Muscle of arm (tissue), 1 donor: ENCODE measurements at regions not wholly inside any gene's neighbourhood (a gene's known extent, or its start where the extent isn't known, plus 50 kb on each side); places are given as distances from the start of the nearest gene placed in this dataset.
"Not testable (repeated sequence)": the region's sequence is repeated elsewhere in the genome, so short reads cannot be mapped to it uniquely, and the experiment has no call there.

ENCODE experiments used
- DNase-seq: peaks from one replicate; pipeline ENCODE4 v3.0.0-alpha.2; 2013

DNA sequence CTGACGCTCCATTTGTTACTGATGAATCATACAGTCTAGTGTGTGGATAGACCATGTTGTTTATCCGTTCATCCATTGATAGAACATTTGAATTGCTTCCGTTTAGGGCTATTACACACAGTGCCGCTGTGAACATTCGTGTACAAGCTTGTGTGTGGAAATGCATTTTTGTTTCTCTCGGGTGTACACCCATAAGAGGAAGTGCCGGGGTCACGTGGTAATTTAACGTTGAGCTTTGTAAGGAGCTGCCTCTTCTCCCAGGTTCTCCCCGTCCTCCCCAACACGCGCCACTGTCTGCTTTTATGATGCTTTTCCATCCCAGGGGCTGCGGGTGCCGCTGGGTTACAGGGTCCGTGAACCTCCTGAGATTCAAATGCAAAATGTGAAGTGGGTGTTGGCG is 142.3 kb downstream of the IGLL1 start:
- DNase-seq = no peak

DNA sequence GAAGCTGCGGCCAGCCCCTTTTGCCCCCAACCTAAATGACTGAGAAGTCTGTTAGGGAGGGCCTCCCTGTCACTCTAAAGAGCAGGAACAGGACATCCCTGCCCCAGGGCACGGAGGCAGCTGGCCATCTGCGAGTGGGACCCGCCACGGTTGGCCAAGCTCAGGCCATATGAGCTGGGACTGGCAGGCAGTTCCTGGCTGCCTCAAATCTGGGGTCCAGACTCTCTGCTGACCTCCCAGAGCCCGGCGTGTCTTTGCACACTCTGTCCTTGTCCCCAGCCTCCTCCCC is 143.0 kb downstream of the IGLL1 start:
- DNase-seq = not testable (repeated sequence)

DNA sequence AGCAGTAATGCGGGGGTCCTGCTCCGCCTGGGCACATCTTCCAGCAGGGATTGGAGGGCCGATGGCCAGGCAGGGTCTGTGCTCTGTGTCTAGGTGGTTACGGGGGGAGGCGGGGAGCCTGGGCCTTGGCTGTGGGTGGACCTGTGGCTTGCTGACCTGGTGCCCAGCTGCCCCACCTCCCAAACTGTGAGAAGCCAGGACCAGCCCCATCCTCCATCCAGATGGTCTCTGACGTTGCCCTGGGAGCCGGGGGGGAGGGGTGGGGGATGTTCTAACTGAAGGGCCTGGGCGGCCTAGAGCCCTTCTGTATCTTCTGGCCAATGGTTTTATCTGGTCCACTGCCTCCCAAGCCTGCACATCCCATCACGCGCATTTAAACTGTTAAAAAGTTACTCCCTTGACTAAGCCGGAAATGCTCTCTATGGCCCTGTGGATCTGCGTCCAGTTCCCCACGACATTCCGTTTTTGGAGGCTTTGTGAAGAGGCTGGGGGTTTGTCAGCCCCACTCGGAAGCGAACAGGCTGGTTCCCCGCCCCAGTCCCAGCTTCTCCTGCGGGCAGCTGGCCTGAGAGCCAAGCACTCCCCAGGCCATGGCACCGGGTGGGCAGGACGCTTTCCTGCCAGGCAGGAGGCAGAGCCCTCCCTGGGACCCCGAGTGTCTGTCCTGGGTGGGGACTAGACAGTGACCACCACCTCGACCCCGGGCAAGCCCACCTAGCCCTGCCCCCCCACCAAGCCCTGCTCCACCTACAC is 143.6 kb downstream of the IGLL1 start:
- not testable (repeated sequence) for DNase-seq

DNA sequence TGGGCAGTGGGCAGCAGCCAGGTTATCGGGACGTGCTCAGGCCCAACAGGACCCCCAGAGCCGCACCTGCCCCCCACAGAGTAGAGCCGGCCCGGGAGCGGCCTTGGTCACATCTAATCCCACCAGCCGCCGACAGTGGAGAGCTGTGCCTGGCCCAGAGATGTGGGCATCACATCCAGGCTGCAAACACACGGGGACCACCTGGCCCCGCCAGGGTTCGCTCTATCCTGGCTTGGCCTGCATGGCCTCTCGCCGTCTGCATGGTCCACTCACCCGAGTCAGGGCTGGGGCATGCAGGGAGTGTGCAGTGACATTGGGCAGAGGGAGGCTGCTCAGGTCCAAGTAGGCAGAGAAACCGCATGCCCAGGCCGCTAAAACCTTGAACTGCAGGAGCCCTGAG is 144.9 kb downstream of the IGLL1 start:
- DNase-seq = not testable (repeated sequence)

DNA sequence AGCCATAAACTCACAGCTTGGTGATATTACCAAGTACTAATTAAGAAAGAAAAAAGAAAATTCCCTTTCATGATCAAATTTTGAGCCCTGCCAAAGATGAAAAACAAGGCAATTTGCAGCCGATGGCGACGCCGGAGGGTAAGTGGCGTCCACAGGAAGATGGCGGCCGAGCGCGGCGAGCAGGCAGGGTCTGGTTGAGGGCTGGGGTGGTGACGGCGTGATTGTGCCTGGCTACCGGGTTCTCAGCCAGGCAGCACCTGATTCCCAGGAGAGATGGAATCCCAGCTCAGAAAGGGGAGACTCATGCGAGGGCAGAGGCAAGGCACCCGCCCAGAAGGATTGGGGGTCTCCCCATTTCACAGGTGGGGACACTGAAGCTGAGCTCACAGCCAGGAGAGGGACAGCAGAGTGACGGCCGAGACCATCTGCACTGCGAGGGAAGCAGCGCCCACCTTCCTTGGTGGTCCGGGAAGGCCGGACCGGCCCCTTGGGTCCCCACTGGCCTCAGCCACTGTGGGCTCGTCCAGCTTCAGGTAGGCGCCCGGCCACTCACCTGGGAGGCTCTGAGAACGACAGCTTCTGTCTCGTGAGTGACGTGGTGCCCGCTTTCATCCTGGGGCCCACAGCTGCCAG is 145.8 kb downstream of the IGLL1 start:
- not testable (repeated sequence) for DNase-seq

DNA sequence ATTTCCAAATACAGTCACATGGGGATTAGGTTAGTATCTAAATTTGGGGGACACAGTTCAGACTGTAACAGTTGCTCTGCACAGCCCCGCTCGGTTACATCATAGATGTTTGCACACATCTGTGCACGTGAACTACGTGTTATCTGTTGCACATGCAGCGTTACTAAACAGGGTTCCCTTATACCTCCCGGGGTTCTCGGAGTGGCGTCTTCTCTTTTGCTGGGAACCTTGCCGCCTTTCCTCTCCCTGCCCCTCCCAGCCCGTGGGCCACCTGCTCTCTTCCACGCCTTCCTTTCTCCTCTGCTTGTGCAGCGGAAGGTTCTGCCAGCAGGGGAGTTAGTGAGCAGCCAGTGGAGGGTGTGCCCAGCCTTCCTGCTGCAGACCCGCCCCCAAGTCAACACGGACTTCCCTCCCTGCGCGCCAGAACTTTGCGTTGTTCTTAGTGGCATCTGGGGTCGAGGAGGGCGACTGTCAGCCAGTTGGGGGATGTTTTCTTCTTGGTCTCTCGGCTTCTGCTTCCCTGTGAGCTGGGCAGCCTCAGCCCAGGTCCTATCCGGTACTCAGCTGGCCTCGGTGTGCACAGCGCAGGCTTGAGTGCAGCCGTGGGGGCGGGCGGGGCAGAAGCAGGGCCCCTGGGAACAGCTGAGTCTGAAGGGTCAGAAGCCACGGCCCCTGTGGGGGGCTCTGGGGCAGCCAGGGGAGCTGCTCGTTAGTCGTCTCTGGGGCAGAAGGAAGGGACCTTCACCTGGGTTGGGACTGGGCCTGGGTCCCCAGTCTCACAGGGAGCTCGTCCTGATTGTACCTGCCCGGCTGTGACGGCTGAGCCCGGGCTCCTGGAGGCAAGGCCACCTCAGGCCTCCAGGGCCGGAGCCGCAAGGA is 146.7 kb downstream of the IGLL1 start:
- peak; percentile 1 for DNase-seq

DNA sequence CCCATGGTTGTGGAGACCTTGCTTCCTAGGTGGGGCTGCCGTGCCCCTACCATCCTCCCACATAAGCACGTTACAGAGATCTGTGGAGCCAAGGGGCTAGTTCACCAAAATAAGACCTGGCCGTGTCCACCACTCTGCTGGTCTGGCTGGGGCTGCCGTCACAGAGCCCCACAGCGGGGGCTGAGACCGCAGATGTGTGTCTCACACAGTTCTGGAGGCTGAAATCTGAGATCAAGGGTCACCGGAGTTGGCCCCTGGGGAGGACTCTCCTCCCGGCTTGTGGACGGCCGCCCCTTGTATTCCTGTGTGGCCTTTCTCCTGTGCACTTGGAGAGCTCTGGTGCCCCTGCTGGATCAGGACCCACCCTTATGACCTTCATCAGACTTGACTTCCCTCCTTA is 147.4 kb downstream of the IGLL1 start:
- DNase-seq = not testable (repeated sequence)

DNA sequence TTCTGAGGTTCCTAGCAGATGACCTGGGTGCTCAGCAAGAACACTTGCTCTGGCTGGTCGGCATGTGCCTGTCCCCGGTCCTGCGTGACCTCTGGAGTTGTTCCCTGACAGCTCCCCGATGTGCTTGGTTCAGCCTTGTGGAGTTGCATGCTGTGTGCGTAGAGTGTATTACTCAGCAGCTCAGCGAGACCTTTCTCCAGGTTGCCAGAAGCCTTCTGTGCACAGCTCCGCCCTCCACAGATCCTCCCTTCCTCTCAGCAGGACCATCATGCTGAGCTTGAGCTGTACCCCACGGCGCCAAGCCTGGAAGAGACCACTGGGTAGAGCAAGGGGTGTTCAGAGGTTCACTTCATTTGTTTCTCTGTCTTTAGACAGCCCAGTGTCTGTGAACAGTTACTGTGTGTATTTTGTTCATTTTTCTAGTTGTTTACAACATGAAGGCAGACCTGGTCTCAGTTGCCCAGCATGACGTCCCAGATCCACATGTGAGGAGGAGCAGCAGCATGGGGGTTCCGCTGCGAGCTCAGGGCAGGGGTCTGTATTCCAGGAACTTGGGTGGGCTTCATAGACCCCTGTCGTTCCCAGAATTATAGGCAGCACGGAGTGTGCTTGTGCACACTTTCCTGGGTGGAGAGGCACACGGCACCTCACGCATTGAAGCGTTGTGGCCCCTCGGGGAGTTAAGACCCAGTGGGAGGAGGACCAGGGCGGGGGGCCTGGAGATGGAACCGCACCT is 148.6 kb downstream of the IGLL1 start:
- no peak for DNase-seq

DNA sequence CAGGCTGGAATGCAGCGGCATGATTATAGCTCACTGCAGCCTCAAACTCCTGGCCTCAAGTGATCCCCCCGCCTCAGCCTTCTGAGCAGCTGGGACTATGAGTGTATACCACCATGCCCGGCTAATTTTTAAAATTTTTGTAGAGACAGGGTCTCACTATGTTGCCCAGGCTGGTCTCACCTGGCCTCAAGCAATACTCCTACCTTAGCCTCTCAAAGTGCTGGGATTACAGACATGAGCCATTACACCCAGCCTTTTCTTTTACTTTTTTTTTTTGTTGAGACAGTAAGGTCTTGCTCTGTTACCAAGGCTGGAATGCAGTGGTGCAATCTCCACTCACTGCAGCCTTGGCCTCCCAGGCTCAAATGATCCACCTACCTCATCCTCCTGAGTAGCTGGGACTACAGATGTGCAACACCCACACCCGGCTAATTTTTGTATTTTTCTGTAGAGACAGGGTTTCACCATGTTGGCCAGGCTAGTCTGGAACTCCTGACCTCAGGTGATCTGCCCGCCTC is 155.5 kb downstream of the IGLL1 start:
- not testable (repeated sequence) for DNase-seq

DNA sequence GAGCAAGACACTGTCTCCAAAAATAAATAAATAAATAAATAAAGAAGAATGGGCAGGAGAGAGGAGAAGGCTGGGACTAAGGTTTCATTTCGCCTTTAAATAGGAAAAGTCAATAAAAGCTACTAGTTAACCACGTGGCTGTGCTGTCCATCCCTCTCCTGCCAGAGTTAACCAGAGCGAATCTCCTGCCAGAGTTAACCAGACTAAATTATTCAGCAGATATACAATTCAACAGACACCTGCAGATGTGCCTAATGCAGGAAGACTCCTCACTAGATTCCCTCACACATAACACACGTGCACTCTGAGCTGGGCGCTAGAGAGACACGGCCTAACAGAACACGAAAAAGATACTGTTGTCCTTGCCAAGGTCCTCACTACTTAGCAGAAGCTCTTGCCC is 156.1 kb downstream of the IGLL1 start:
- DNase-seq = no peak

DNA sequence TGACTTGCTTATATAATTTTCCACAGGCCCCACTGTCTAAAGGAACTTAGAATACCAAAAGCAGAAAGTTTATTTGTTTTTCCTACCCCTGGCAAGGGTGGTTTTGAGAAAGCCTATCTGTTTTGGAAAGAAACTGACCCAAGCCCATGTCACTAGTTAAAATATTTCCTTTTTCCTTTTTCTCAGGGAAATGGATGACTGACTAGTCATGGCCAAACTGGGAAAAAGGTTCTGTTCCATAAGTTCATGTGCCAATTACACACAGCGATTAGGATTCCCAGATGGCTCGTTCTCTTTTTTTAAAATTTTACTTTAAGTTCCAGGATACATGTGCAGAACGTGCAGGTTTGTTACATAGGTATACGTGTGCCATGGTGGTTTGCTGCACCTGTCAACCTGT is 157.8 kb downstream of the IGLL1 start:
- not testable (repeated sequence) for DNase-seq

DNA sequence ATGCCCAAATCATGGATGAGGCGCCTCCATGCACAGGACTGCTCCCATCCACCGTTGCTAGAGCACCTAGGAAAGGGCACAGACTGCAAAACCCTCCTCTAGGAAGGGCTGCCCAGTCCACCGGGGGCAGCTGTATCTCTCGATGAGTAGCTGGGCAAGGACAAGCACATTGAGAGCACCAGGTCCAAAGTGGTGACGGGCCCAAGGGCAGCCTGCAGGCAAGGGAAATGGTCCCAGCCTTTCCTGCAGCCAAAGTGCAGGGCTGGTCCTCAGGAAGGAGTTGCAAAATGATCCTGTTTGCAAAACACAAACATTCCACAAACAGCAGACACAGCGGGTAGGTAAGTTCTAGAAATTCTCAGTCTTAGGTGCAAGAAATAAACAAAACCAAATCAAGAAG is 158.8 kb downstream of the IGLL1 start:
- DNase-seq = not testable (repeated sequence)

DNA sequence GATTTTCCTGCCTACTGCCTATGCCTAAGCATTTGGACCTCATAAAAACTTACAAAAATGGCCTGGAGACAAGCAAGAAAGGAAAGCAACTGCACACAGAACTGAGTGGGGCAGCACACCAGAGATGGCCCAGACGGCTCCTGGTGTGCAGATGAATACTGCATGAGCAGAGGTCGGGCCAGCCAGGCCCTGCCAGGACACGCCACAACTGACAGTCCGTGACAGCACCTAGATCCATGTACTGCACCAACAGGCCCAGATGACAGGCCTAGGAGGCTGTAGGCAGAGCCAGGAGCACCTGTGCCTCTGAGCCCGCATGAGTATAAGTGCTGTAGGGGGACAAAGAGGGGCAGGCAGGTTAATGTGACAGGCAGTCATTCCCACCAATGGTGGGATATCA is 160.2 kb downstream of the IGLL1 start:
- no peak for DNase-seq

DNA sequence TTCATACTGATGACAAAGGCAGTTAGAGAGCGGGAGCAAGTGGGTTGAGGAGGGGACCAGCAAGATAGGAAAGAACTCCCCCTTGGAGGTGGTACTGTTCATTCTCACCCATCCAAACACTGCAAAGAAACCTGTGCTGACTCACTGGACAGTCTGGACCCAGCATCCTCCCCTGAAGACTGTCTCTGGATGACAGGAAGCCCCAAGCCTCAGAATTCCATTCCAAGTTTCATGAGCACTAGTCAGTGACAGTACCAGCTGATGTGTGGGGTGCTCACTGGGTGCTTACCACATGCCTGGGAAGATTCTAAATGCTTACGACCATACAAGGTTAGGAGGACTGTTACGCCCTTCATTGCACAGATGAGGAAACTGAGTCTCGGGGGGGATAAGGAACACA is 160.9 kb downstream of the IGLL1 start:
- DNase-seq = no peak

DNA sequence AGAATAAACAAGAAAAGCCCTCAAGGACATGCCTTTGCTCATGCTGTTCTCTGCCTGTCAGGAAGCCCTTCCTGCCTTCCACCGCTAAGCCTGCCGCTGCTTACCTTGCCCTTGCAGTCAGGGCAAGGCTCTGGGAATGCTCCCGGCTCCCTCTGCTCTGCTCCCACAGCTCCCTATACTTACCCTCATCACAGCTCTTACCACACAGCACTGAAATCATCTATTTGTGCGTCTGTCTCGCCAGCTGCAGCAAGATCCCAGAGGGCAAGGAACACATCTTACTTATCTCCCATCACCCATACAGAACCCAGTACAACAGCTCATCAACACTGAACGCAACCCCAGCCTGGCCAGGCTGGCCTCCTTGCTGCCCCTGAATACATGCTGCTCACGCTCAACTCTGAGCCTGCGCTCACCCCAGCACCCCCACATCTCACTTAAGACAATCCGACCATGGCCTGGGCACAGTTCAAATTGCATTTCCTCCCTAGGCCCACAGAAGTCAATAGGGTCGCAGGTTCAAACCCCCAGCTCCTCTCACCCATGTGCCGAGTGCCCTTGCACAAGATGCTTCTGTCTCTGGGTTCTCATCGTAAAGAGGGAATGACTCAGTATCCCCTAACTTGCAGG is 161.8 kb downstream of the IGLL1 start:
- DNase-seq = no peak

DNA sequence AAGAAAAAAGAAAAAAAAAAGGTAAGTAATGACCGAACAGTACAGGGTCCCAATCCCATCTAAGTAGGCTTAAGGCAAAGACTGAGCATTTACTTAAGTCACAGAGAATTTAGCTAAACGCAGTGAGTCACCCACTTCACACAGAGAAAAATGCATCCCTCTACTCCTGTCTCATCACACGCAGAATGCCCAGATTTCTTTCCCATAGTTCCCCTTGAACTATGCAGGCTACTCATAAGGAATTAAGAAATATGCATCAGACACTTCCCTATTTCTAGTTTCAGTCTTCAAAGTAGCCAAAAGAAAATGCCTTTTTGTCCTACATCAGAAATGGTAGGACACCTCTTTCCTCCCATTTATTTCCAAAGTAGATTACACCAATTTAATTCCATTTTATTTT is 162.8 kb downstream of the IGLL1 start:
- not testable (repeated sequence) for DNase-seq

DNA sequence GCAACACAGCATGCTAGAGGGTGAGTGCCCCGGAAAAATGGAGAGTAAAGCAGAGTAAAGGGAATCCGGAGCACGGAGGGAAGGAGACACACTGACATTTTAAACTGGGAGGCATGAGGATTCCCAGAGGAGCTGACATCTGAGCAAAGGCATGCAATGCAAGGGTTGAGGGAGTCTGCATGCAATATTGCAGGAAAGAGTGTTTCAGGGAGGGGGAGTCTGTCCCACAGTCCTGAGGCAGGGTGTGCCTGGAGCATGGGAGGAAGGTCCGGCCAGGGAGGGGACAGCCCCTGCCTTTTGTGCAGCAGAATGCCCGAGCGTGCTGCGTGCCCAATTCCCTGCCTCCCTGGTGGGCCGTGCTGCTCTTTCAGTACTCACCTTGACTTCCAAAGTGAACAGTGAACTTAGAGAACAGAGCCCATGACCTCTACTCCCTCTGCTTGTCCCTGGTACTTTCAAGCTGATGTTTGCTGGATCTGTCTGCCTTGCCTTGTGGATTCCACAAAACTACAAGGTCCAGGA is 163.9 kb downstream of the IGLL1 start:
- not testable (repeated sequence) for DNase-seq

DNA sequence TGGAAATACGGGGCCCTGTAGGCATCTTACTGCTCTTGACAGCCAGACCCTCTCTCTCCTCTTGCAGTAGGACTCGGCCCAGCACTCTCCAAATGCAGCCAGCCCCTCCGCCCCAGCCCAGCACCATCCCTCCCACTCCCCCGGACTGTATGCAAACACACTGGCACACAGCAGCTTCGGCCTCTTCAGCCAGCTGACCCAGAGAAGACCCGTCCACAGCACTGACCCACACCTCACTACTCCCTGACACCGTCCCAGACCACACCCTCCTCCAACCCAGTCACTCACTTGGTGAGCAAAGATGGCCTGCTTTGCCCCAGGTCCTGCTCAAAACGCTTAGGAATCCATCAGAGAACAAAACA is 164.6 kb downstream of the IGLL1 start:
- no peak for DNase-seq

DNA sequence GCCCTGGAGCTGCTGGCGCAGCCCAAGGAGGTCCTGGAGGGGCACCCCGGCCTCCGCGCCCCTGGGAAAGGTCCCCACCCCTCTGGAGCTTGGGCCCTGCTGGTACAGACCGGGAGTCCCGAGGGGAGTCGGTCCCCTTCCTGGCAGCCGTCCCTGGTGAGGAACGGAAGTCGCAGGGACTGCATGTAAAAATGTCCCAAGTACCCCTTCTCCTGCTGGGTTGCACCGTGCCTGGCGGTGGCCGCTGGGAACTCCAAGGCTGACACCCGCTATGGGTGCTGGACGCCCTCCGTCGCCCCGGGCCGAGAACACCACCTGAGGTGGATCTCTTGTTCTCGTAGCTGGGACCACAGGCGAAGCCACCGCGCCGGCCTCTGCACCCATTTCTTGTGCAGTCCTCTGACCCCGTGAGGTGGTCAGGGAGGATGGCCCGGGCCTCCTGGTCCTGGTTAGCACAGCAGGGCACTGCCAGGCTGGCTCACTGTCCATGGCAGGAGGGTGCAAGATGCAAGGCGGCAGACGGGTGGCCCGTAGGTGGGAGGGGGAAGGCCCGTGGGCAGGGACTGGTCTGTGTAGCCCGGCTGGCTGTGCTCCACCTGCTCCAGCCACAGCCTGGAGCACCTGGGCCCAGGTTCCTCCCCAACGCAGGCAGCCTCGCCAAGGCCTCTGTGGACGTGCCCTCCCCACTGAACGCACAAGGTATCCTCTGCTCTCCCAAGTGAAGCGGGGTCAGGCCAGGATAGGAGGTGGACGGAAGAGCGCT is 165.2 kb downstream of the IGLL1 start:
- no peak for DNase-seq

DNA sequence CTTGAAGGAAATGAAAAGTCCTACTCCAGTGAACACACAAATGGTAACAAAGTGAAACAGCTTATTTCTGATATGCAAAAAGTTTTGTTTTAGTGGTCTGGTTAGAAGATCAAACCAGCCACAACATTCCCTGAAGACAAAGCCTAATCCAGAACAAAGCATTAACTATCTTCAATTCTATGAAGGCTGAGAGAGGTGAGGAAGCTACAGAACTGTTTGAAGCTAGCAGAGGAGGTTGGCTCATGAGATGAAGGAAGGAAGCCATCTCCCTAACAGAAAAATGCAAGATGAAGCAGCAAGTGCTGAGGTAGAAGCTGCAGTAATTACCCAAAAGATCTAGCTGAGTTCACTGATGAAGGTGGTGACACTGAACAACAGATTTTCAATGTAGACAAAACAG is 168.4 kb downstream of the IGLL1 start:
- no peak for DNase-seq

DNA sequence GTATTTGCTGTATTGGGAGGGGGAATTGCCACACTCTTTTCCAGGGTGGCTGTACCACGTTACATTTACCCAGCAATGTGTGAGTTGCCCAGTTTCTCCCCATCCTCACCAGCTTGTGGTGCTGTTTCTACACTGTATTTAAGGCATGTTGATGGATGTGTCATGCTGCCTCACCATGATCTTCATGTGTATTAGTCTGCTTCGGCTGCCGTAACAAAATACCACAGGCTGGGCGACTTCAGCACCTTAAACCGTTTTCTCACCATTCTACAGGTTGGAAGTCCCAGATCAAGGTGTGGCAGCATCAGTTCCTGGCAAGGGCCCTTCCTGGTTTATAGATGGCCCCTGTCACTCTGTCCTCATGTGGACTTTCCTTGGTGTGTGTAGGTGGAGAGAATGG is 169.7 kb downstream of the IGLL1 start:
- no peak for DNase-seq
